Activated T-helper 1 cell treated with anti-CD3 and anti-CD28 coated beads, Interleukin-12 subunit alpha, Interleukin-12 subunit beta, Interleukin-2, Interleukin-4 antibody, amounts not matched to agents 30 ng/mL and 10 ng/mL and 1 ng/mL, durations not matched to agents 14 hours and 24 hours and 36 hours (primary cell): ENCODE measurements at regions not wholly inside any gene's neighbourhood (a gene's known extent, or its start where the extent isn't known, plus 50 kb on each side); places are given as distances from the start of the nearest gene placed in this dataset.
"Not testable (repeated sequence)": the region's sequence is repeated elsewhere in the genome, so short reads cannot be mapped to it uniquely, and the experiment has no call there.

ENCODE experiments used
- DNase-seq: peaks from one replicate; pipeline ENCODE4 v3.0.0; 2021; ENCODE audit warnings: low spot score
- H3K27ac Mint-ChIP-seq: one replicate; pipeline ENCODE4 v1.8.0; 2021; ENCODE audit warnings: mild to moderate bottlenecking, mixed read lengths
- H3K27me3 Mint-ChIP-seq: one replicate; pipeline ENCODE4 v1.8.0; 2022; ENCODE audit warnings: mild to moderate bottlenecking, moderate library complexity, mixed read lengths; ENCODE audit not compliant: insufficient read depth
- H3K36me3 Mint-ChIP-seq: one replicate; pipeline ENCODE4 v1.8.0; 2021; ENCODE audit warnings: low read depth, mixed read lengths
- H3K4me1 Mint-ChIP-seq: one replicate; pipeline ENCODE4 v1.8.0; 2021; ENCODE audit warnings: low read depth, mixed read lengths
- H3K4me3 Mint-ChIP-seq: one replicate; pipeline ENCODE4 v1.8.0; 2021; ENCODE audit warnings: mild to moderate bottlenecking, moderate library complexity, mixed read lengths
- H3K9me3 Mint-ChIP-seq: one replicate; pipeline ENCODE4 v1.8.0; 2021; ENCODE audit warnings: mixed read lengths
- intact Hi-C: fragments of 100-400 bp; cut with micrococcal nuclease; formaldehyde crosslinking; loops from one replicate; pipeline ENCODE4 v1.15.1; 2024

- no peaks in the 10 kb centered on the region for H3K27me3 Mint-ChIP-seq
- no peaks in the 10 kb centered on the region for H3K36me3 Mint-ChIP-seq
- DNase-seq: no peak
- intact Hi-C loops: no loop called here
- no peak overlapping the region for H3K27ac Mint-ChIP-seq
- no peak overlapping the region for H3K4me3 Mint-ChIP-seq
- H3K9me3 Mint-ChIP-seq: peaks cover 31% of the 10 kb centered on the region
- no peaks in the 10 kb centered on the region for H3K4me1 Mint-ChIP-seq
Measured at GRCh38 chr11:38345286-38345685, 1747.2 kb upstream of the RAG2 start.

DNA sequence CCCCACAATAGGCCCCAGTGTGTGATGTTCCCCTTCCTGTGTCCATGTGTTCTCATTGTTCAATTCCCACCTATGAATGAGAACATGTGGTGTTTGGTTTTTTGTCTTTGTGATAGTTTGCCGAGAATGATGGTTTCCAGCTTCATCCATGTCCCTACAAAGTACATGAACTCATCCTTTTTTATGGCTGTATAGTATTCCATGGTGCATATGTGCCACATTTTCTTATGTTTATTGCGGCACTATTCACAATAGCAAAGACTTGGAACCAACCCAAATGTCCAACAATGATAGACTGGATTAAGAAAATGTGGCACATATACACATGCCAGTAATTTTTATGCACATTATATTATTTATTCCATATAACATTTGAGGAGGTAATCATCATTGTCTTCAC, 1743.6 kb upstream of the RAG2 start:
- H3K27me3 Mint-ChIP-seq, intact Hi-C loops, DNase-seq, H3K27ac Mint-ChIP-seq, H3K4me1 Mint-ChIP-seq, H3K4me3 Mint-ChIP-seq, H3K36me3 Mint-ChIP-seq: not testable (repeated sequence)
- H3K9me3 Mint-ChIP-seq: peaks cover 31% of the 10 kb centered on the region

- peaks cover 29% of the 10 kb centered on the region for H3K9me3 Mint-ChIP-seq
- no peaks in the 10 kb centered on the region for H3K36me3 Mint-ChIP-seq
- no peaks in the 10 kb centered on the region for H3K4me1 Mint-ChIP-seq
- H3K27me3 Mint-ChIP-seq: no peaks in the 10 kb centered on the region
- H3K27ac Mint-ChIP-seq: no peak overlapping the region
- no peak for DNase-seq
- intact Hi-C loops: no loop called here
- H3K4me3 Mint-ChIP-seq: no peak overlapping the region
Measured at GRCh38 chr11:38339835-38340440, 1741.9 kb upstream of the RAG2 start.

DNA sequence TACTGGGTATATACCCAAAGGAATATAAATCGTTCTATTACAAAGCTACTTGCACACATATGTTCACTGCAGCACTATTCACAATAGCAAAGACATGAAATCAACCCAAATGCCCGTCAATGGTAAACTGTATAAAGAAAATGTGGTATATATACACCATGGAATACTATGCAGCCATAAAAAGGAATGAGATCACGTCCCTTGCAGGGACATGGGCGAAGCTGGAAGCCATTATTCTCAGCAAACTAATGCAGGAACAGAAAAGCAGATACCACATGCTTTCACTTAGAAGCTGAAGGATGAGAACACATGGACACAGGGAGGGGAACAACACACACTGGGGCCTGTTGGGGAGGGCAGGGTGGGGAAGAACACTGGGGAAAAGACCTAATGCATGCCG, 1740.0 kb upstream of the RAG2 start:
- DNase-seq, H3K36me3 Mint-ChIP-seq, H3K4me1 Mint-ChIP-seq, H3K27me3 Mint-ChIP-seq, H3K27ac Mint-ChIP-seq, intact Hi-C loops, H3K4me3 Mint-ChIP-seq: not testable (repeated sequence)
- H3K9me3 Mint-ChIP-seq: peaks cover 29% of the 10 kb centered on the region

GRCh38 chr11:38332046-38332445, 1734.0 kb upstream of the RAG2 start:
- Mint-ChIP-seq H3K27ac (no peak overlapping the region), H3K4me1 (no peaks in the 10 kb centered on the region), H3K36me3 (no peaks in the 10 kb centered on the region), H3K27me3 (no peaks in the 10 kb centered on the region), H3K9me3 (peaks cover 12% of the 10 kb centered on the region), H3K4me3 (no peak overlapping the region)
- no peak for DNase-seq
- intact Hi-C loops: no loop called here

- no peak overlapping the region for H3K27ac Mint-ChIP-seq
- H3K4me3 Mint-ChIP-seq: no peak overlapping the region
- H3K4me1 Mint-ChIP-seq: no peaks in the 10 kb centered on the region
- H3K27me3 Mint-ChIP-seq: no peaks in the 10 kb centered on the region
- H3K9me3 Mint-ChIP-seq: peaks cover 6% of the 10 kb centered on the region
- no peak for DNase-seq
- intact Hi-C loops: no loop called here
- H3K36me3 Mint-ChIP-seq: no peaks in the 10 kb centered on the region
Measured at GRCh38 chr11:38330578-38330977, 1732.5 kb upstream of the RAG2 start.

DNA sequence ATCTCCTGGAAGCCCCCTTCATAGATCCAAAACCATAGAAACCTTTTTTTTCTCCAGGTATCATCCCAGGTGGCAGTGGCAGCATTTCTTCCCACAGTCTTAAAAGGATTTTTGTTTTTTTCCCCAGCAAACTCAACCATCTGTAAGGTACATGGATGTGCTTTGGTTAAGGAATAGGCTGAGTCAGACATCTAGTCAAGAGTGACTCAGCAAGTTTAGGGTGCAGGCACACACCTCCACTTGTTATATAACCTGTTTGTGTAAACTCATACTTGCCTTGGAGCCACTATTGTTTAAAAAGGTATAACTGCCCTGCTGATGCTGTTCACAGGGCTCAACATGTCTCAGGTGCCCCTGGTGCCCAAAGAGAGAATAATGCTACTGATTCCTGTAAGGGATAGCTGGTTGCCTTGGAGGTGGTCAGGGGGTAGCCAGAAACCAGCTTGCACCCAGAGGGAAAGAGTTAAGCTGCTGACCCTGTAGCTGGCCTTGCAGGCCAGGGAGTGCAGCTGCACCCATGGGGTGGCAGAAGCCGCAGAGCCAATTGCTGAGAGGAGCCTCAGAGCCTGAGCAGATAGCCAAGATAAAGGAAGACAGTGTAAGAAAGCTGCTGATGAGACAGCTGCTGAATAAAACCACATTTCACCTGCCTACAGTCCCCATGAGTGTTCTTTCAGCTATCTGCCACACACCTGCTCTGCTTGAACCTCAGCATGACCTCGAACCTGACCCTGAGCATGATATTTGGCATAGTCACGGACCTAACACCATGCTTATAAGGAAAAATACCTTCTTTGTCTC, 1726.1 kb upstream of the RAG2 start:
- Mint-ChIP-seq H3K36me3 (no peaks in the 10 kb centered on the region), H3K9me3 (peaks cover 5% of the 10 kb centered on the region), H3K4me1 (no peaks in the 10 kb centered on the region), H3K27ac (no peak overlapping the region), H3K4me3 (no peak overlapping the region), H3K27me3 (no peaks in the 10 kb centered on the region)
- DNase-seq: no peak
- intact Hi-C loops: no loop called here

DNA sequence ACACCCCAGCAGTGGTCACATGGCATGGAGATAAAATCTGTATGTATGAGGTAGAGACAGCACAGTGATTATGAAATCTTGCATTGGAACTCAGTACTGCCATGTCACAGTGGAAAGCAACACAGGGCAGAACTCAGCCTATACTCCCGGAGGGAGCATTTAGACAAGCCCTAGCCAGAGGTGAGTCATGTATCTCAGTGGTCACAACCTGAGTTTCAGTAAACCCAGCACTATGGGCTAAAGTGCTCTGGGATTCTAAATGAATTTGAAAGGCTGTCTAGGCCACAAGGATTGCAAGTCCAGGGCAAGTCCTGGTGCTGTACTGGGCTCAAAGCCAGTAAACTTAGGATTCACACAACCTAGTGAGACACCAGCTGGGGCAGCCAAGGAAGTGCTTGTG, 1717.1 kb upstream of the RAG2 start:
- H3K4me3 Mint-ChIP-seq: no peak overlapping the region
- H3K9me3 Mint-ChIP-seq: peaks cover 10% of the 10 kb centered on the region
- H3K27ac Mint-ChIP-seq: no peak overlapping the region
- intact Hi-C loops: no loop called here
- no peak for DNase-seq
- H3K36me3 Mint-ChIP-seq: no peaks in the 10 kb centered on the region
- H3K4me1 Mint-ChIP-seq: no peaks in the 10 kb centered on the region
- no peaks in the 10 kb centered on the region for H3K27me3 Mint-ChIP-seq

GRCh38 chr11:38307455-38307854, 1709.4 kb upstream of the RAG2 start:
- Mint-ChIP-seq H3K4me3 (no peak overlapping the region), H3K4me1 (no peaks in the 10 kb centered on the region), H3K27me3 (no peaks in the 10 kb centered on the region), H3K9me3 (peaks cover 3% of the 10 kb centered on the region), H3K27ac (no peak overlapping the region), H3K36me3 (no peaks in the 10 kb centered on the region)
- intact Hi-C loops: no loop called here
- no peak for DNase-seq

DNA sequence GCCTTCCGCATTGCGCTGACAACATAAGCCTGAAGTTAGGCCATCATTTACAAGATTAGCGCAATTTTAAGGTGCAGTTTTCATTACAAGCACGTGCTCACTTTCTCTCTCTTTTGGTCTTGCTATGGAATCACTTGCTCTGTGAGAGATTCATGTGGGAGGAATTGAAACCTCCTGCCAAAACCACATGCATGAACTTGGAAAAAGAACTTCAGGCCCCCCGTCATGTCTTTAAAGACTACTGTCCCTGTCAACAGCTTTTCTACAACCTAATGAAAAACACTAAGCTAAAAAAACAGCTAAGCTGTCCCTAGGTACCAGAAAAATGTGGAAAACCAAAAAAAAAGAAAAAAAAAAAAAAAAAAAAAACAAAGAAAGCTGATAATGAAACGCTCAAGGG, 1707.6 kb upstream of the RAG2 start:
- DNase-seq: no peak
- H3K27ac Mint-ChIP-seq: no peak overlapping the region
- H3K9me3 Mint-ChIP-seq: peaks cover 3% of the 10 kb centered on the region
- no peaks in the 10 kb centered on the region for H3K36me3 Mint-ChIP-seq
- intact Hi-C loops: no loop called here
- H3K4me1 Mint-ChIP-seq: no peaks in the 10 kb centered on the region
- no peaks in the 10 kb centered on the region for H3K27me3 Mint-ChIP-seq
- no peak overlapping the region for H3K4me3 Mint-ChIP-seq

DNA sequence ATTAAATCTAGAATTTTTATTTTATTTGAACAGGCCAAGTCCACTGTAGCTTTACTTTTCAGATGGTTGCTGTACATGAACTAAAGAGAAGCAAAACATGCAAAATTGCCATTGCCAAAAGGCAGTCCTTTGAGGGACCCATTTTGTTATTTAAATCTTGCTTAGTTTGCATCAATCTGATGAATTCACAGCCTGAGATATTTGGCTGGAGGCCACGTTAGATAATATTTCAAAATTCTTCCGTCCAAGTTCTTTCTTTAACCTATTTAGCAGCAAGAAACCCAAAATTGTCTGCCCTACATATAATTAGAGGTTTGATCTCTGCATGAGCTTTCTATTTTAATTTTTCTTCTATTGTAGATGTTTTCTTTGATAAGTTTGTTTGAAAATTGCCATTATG, 1706.9 kb upstream of the RAG2 start:
- H3K36me3 Mint-ChIP-seq: no peaks in the 10 kb centered on the region
- no peaks in the 10 kb centered on the region for H3K27me3 Mint-ChIP-seq
- H3K9me3 Mint-ChIP-seq: peaks cover 3% of the 10 kb centered on the region
- no peaks in the 10 kb centered on the region for H3K4me1 Mint-ChIP-seq
- no peak overlapping the region for H3K27ac Mint-ChIP-seq
- DNase-seq: no peak
- H3K4me3 Mint-ChIP-seq: no peak overlapping the region
- intact Hi-C loops: no loop called here

GRCh38 chr11:38302564-38302963, 1704.5 kb upstream of the RAG2 start:
- Mint-ChIP-seq H3K9me3 (peaks cover 3% of the 10 kb centered on the region), H3K27ac (no peak overlapping the region), H3K4me1 (no peaks in the 10 kb centered on the region), H3K36me3 (no peaks in the 10 kb centered on the region), H3K4me3 (no peak overlapping the region), H3K27me3 (no peaks in the 10 kb centered on the region)
- intact Hi-C loops: no loop called here
- DNase-seq: no peak

DNA sequence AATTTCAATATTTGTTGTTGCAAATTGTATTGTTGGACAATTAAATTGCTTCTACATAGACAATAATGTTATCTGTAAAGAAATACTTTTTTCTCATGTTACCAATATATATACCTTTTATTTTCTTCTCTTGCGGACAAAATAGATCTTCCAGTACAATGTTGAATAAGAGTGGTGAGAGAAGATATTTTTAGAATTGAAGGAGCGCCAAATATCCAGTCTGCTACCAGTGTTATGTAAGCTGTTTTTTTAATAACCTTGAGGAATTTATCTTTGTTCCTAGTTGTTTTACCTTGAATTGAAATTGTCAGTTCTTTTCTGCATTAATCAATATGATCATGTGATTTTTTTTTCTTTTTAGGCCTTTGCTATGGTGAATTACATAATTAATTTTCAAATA, 1702.5 kb upstream of the RAG2 start:
- Mint-ChIP-seq H3K4me1 (no peaks in the 10 kb centered on the region), H3K36me3 (no peaks in the 10 kb centered on the region), H3K9me3 (peaks cover 13% of the 10 kb centered on the region), H3K4me3 (no peak overlapping the region), H3K27ac (no peak overlapping the region), H3K27me3 (no peaks in the 10 kb centered on the region)
- intact Hi-C loops: no loop called here
- DNase-seq: no peak
